CD4-positive, alpha-beta memory T cell (primary cell): ENCODE measurements at regions not wholly inside any gene's neighbourhood (a gene's known extent, or its start where the extent isn't known, plus 50 kb on each side); places are given as distances from the start of the nearest gene placed in this dataset.

Experiments used
- CTCF ChIA-PET: fragments of 350-600 bp; sonication (Branson Sonifier 250); formaldehyde crosslinking; loops from one replicate; lab custom pipeline; 2021; ENCODE audit warnings: inconsistent platforms; ENCODE audit not compliant: partially characterized antibody; lab: Charles Lee
- POLR2A ChIA-PET: fragments of 350-600 bp; sonication (Branson Sonifier 250); formaldehyde crosslinking; loops from one replicate; lab custom pipeline; 2021; ENCODE audit not compliant: partially characterized antibody; lab: Charles Lee
- DNase-seq, 5 donors: peaks; one replicate each; pipeline versions ENCODE4 v3.0.0 to v3.0.0-alpha.2; 2020 to 2022; ENCODE audit warnings: mixed read lengths in 1 of 5
- H3K27ac ChIP-seq: one replicate; pipeline ENCODE4 v1.7.0; 2013; ENCODE audit warnings: low read depth, low read length
- H3K27me3 ChIP-seq: 2 replicates; pipeline ENCODE4 v1.7.0; 2013; ENCODE audit warnings: mild to moderate bottlenecking, low read length, moderate library complexity; ENCODE audit not compliant: insufficient read depth
- H3K36me3 ChIP-seq: 2 replicates; pipeline ENCODE4 v1.7.0; 2013; ENCODE audit warnings: mild to moderate bottlenecking, low read length, moderate library complexity; ENCODE audit not compliant: insufficient read depth
- H3K4me1 ChIP-seq: 2 replicates; pipeline ENCODE4 v1.7.0; 2013; ENCODE audit warnings: mild to moderate bottlenecking, low read length, moderate library complexity; ENCODE audit not compliant: insufficient read depth
- H3K4me3 ChIP-seq, 2 donors: one replicate each; pipeline ENCODE4 v1.7.0; 2013; ENCODE audit warnings: low read length in 2 of 2, mild to moderate bottlenecking in 1 of 2
- H3K9me3 ChIP-seq, 2 donors: one replicate each; pipeline ENCODE4 v1.7.0; 2013; ENCODE audit warnings: low read length in 2 of 2, control low read depth in 1 of 2; ENCODE audit not compliant: control insufficient read depth in 1 of 2
- H3K27ac Mint-ChIP-seq, 7 donors: one replicate each; pipeline ENCODE4 v1.8.0; 2020 to 2021; ENCODE audit warnings: mixed read lengths in 7 of 7, mild to moderate bottlenecking in 6 of 7, inconsistent platforms in 3 of 7, moderate library complexity in 3 of 7
- H3K27me3 Mint-ChIP-seq, 2 donors: one replicate each; pipeline ENCODE4 v1.8.0; 2020 to 2021; ENCODE audit warnings: mixed read lengths in 2 of 2
- H3K36me3 Mint-ChIP-seq, 2 donors: one replicate each; pipeline ENCODE4 v1.8.0; 2020 to 2021; ENCODE audit warnings: mixed read lengths in 2 of 2, inconsistent platforms in 1 of 2, mild to moderate bottlenecking in 1 of 2
- H3K4me1 Mint-ChIP-seq, 4 donors: one replicate each; pipeline ENCODE4 v1.8.0; 2020 to 2021; ENCODE audit warnings: mixed read lengths in 4 of 4, mild to moderate bottlenecking in 1 of 4
- H3K4me3 Mint-ChIP-seq, 8 donors: one replicate each; pipeline ENCODE4 v1.8.0; 2020 to 2021; ENCODE audit warnings: mixed read lengths in 8 of 8, mild to moderate bottlenecking in 7 of 8, moderate library complexity in 6 of 8, inconsistent platforms in 3 of 8
- H3K9me3 Mint-ChIP-seq, 8 donors: one replicate each; pipeline ENCODE4 v1.8.0; 2020 to 2021; ENCODE audit warnings: mixed read lengths in 8 of 8, mild to moderate bottlenecking in 5 of 8, inconsistent platforms in 3 of 8, moderate library complexity in 1 of 8
- intact Hi-C: fragments of 100-400 bp; cut with micrococcal nuclease; formaldehyde crosslinking; loops from one replicate; pipeline ENCODE4 v1.15.1; 2023

- Mint-ChIP-seq H3K4me1 (peaks cover 3 to 20% (median 9%) of the 10 kb centered on the region in 4 donors), H3K27me3 (peaks cover 5 to 6% of the 10 kb centered on the region in 2 donors), H3K4me3 (no peak overlapping the region), H3K9me3 (peaks cover 0 to 1% (median 0%) of the 10 kb centered on the region in 8 donors), H3K36me3 (no peaks in the 10 kb centered on the region), H3K27ac (no peak overlapping the region)
- DNase-seq = no peak
- Histone ChIP-seq H3K36me3 (no peaks in the 10 kb centered on the region), H3K27ac (no peak overlapping the region), H3K9me3 (no peaks in the 10 kb centered on the region), H3K4me1 (no peaks in the 10 kb centered on the region), H3K27me3 (no peaks in the 10 kb centered on the region), H3K4me3 (no peak overlapping the region)
- ChIA-PET CTCF (no interaction called here), POLR2A (no interaction called here)
- intact Hi-C loops = no loop called here
Measured at GRCh38 chr1:201754353-201754752, 74.6 kb upstream of the IPO9 start.

- Mint-ChIP-seq H3K36me3 (no peaks in the 10 kb centered on the region), H3K4me1 (peaks cover 3 to 15% (median 9%) of the 10 kb centered on the region in 4 donors), H3K9me3 (peaks cover 0 to 1% (median 0%) of the 10 kb centered on the region in 8 donors), H3K27me3 (peaks cover 5 to 6% of the 10 kb centered on the region in 2 donors), H3K27ac (no peak overlapping the region), H3K4me3 (no peak overlapping the region)
- no peak overlapping the region for H3K27ac ChIP-seq
- intact Hi-C loops = no loop called here
- H3K4me1 ChIP-seq = no peaks in the 10 kb centered on the region
- no peak for DNase-seq
- no peak overlapping the region for H3K4me3 ChIP-seq
- H3K36me3 ChIP-seq = no peaks in the 10 kb centered on the region
- ChIA-PET CTCF (no interaction called here), POLR2A (no interaction called here)
- H3K9me3 ChIP-seq = no peaks in the 10 kb centered on the region
- H3K27me3 ChIP-seq = no peaks in the 10 kb centered on the region
Measured at GRCh38 chr1:201755200-201755599, 73.8 kb upstream of the IPO9 start.

- Mint-ChIP-seq H3K4me3 (no peak overlapping the region), H3K9me3 (peaks cover 0 to 1% (median 0%) of the 10 kb centered on the region in 8 donors), H3K36me3 (no peaks in the 10 kb centered on the region), H3K27ac (no peak overlapping the region), H3K4me1 (peaks cover 1 to 7% (median 1%) of the 10 kb centered on the region in 4 donors), H3K27me3 (peaks cover 5 to 6% of the 10 kb centered on the region in 2 donors)
- ChIA-PET CTCF (no interaction called here), POLR2A (no interaction called here)
- no peaks in the 10 kb centered on the region for H3K36me3 ChIP-seq
- H3K4me3 ChIP-seq = no peak overlapping the region
- no peaks in the 10 kb centered on the region for H3K9me3 ChIP-seq
- no peak for DNase-seq
- H3K4me1 ChIP-seq = no peaks in the 10 kb centered on the region
- intact Hi-C loops = no loop called here
- no peaks in the 10 kb centered on the region for H3K27me3 ChIP-seq
- H3K27ac ChIP-seq = no peak overlapping the region
Measured at GRCh38 chr1:201756406-201756805, 72.6 kb upstream of the IPO9 start.

- no peak for DNase-seq
- Mint-ChIP-seq H3K36me3 (no peaks in the 10 kb centered on the region), H3K4me1 (peaks cover 0 to 7% (median 1%) of the 10 kb centered on the region in 4 donors), H3K4me3 (no peak overlapping the region), H3K27me3 (peaks cover 3 to 5% of the 10 kb centered on the region in 2 donors), H3K27ac (no peak overlapping the region), H3K9me3 (peaks cover 0 to 3% (median 0%) of the 10 kb centered on the region in 8 donors)
- Histone ChIP-seq H3K36me3 (no peaks in the 10 kb centered on the region), H3K27me3 (no peaks in the 10 kb centered on the region), H3K4me1 (no peaks in the 10 kb centered on the region), H3K9me3 (no peaks in the 10 kb centered on the region), H3K27ac (no peak overlapping the region), H3K4me3 (no peak overlapping the region)
- intact Hi-C loops = no loop called here
- POLR2A ChIA-PET = no interaction called here
- CTCF ChIA-PET = interaction anchor here (1.1 kb wide), 1 partner anchor 32 kb away, joined by 3 read pairs; no protein-coding TSS in a partner anchor
Measured at GRCh38 chr1:201758499-201759050, 70.4 kb upstream of the IPO9 start.

- CTCF ChIA-PET = interaction anchor here (1.1 kb wide), 1 partner anchor 32 kb away, joined by 3 read pairs; no protein-coding TSS in a partner anchor
Measured at GRCh38 chr1:201759194-201759815, 69.7 kb upstream of the IPO9 start.

GRCh38 chr1:201760516-201760915, 68.4 kb upstream of the IPO9 start:
- H3K27me3 Mint-ChIP-seq = no peaks in the 10 kb centered on the region
- no peak overlapping the region for H3K27ac ChIP-seq
- intact Hi-C loops = no loop called here
- no peaks in the 10 kb centered on the region for H3K4me1 ChIP-seq
- no peak overlapping the region for H3K4me3 Mint-ChIP-seq
- ChIA-PET CTCF (no interaction called here), POLR2A (no interaction called here)
- H3K36me3 Mint-ChIP-seq = no peaks in the 10 kb centered on the region
- H3K27ac Mint-ChIP-seq = peak overlapping the region in 1 of 7 donors; percentile 17
- no peaks in the 10 kb centered on the region for H3K27me3 ChIP-seq
- DNase-seq = no peak
- H3K36me3 ChIP-seq = no peaks in the 10 kb centered on the region
- peaks cover 0 to 2% (median 0%) of the 10 kb centered on the region in 8 donors for H3K9me3 Mint-ChIP-seq
- H3K4me1 Mint-ChIP-seq = peaks cover 0 to 7% (median 1%) of the 10 kb centered on the region in 4 donors
- no peak overlapping the region for H3K4me3 ChIP-seq
- no peaks in the 10 kb centered on the region for H3K9me3 ChIP-seq

More at GRCh38 chr1:201759194-201759815, 69.7 kb upstream of the IPO9 start:
- Mint-ChIP-seq H3K27me3 (peaks cover 0 to 2% of the 10 kb centered on the region in 2 donors), H3K36me3 (no peaks in the 10 kb centered on the region), H3K9me3 (peaks cover 0 to 2% (median 0%) of the 10 kb centered on the region in 8 donors), H3K4me1 (peaks cover 0 to 7% (median 1%) of the 10 kb centered on the region in 4 donors), H3K4me3 (no peak overlapping the region), H3K27ac (no peak overlapping the region)
- Histone ChIP-seq H3K4me1 (no peaks in the 10 kb centered on the region), H3K27me3 (no peaks in the 10 kb centered on the region), H3K4me3 (no peak overlapping the region), H3K27ac (no peak overlapping the region), H3K36me3 (no peaks in the 10 kb centered on the region), H3K9me3 (no peaks in the 10 kb centered on the region)
- POLR2A ChIA-PET = no interaction called here
- no peak for DNase-seq
- intact Hi-C loops = no loop called here

GRCh38 chr1:201761178-201761577, 67.8 kb upstream of the IPO9 start:
- Mint-ChIP-seq H3K9me3 (peaks cover 0 to 2% (median 0%) of the 10 kb centered on the region in 8 donors), H3K27me3 (no peaks in the 10 kb centered on the region), H3K36me3 (no peaks in the 10 kb centered on the region), H3K27ac (no peak overlapping the region), H3K4me1 (peaks cover 0 to 7% (median 1%) of the 10 kb centered on the region in 4 donors), H3K4me3 (no peak overlapping the region)
- POLR2A ChIA-PET = no interaction called here
- no peaks in the 10 kb centered on the region for H3K4me1 ChIP-seq
- H3K36me3 ChIP-seq = no peaks in the 10 kb centered on the region
- H3K9me3 ChIP-seq = no peaks in the 10 kb centered on the region
- no peak overlapping the region for H3K4me3 ChIP-seq
- CTCF ChIA-PET = no interaction called here
- DNase-seq = no peak
- no peak overlapping the region for H3K27ac ChIP-seq
- no peaks in the 10 kb centered on the region for H3K27me3 ChIP-seq
- intact Hi-C loops = no loop called here
